Adrenal gland (tissue), 5 donors: ENCODE measurements at regions not wholly inside any gene's neighbourhood (a gene's known extent, or its start where the extent isn't known, plus 50 kb on each side); places are given as distances from the start of the nearest gene placed in this dataset.

Source experiments
- CTCF ChIP-seq, 6 experiments: fragments of 450-650 bp in 4 of 6; fragments of 200-600 bp in 2 of 6; sonication (generic) in 1 of 6; IDR thresholded peaks; 1 replicate in 5 of 6; 2 replicates in 1 of 6; pipeline versions ENCODE4 v1.5.1 to v1.8.0; 2016 to 2021; ENCODE audit warnings: antibody characterized with exemption in 6 of 6, mild to moderate bottlenecking in 2 of 6, moderate library complexity in 1 of 6
- POLR2A ChIP-seq, 2 donors: fragments of 450-650 bp; IDR thresholded peaks; one replicate each; pipeline ENCODE4 v1.6.1; 2017; ENCODE audit warnings: antibody characterized with exemption in 2 of 2, mild to moderate bottlenecking in 2 of 2, moderate library complexity in 1 of 2
- donor health status: DM: no; HTN: no; CAD: no.

GRCh38 chr13:46480131-46480530 is 72.8 kb upstream of the LRCH1 start:
- TF ChIP-seq POLR2A (IDR thresholded peaks at IDR 0.05) (no peak), CTCF (IDR thresholded peaks at IDR 0.05) (no peak)
